ENCODE measurements at regions not wholly inside any gene's neighbourhood (a gene's known extent, or its start where the extent isn't known, plus 50 kb on each side); places are given as distances from the start of the nearest gene placed in this dataset.
A peak's percentile ranks its signal among the peaks of the same experiment; 100 is the strongest.

GRCh38 chr17:77444628-77444983, 303.8 kb downstream of the SEC14L1 start:
- CTCF ChIA-PET: interaction anchor here (1.3 kb wide), 1 partner anchor 51 kb away, joined by 3 read pairs; no protein-coding TSS in a partner anchor
- POLR2A ChIA-PET (ENCODE audit: low non-redundant PET): interaction anchor here (0.5 kb wide), 1 partner anchor 399 kb away, joined by 7 read pairs; no protein-coding TSS in a partner anchor
- H3K27ac ChIP-seq: peak overlapping the region; percentile 51
- no peak for DNase-seq (ENCODE audit: low spot score)
- TF ChIP-seq CTCF (conservative IDR thresholded peaks at IDR 0.05; ENCODE audit: low read depth): no peak

DNA sequence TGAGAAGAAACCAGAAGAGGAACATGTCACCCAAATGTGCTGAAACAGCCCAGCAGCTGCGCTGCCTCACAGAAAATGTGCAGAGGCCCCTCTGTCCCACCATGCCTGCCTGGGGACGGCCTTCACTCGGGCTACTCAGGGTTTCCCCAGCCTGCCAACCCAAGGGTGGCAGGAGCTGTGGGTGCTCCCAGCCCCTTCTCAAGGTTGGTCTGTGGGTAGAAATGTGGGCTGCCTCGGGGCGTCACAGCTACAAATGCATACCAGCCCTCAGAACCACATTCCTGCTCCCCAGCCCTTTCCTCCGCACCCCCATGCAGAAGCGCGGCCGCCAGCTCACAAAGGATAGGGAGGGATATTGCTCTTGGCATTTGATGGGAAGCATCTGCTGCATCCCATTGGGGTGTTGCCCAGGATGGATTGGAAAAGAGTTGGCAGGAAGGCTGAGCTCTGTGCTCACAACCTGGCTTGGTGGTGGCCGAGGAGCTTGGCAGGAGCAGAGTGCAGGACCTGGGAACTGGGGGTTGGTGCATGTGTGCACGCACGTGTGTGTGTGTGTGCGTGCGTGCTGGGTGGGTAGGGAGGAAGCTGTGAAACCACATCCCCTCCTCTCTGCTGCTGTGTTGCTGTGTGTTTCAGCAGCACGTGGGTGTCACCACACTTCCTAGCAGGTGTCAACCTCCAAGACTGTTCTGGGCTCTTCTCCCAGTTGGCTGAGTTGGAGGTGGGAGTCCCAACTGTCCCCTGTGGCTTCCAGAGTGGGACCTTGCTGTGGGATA, 304.4 kb downstream of the SEC14L1 start:
- ChIA-PET CTCF (interaction anchor here (1.3 kb wide), 1 partner anchor 50 kb away, joined by 3 read pairs; no protein-coding TSS in a partner anchor), POLR2A (ENCODE audit: low non-redundant PET) (interaction anchor here (0.5 kb wide), 1 partner anchor 399 kb away, joined by 7 read pairs; no protein-coding TSS in a partner anchor)
- TF ChIP-seq CTCF (conservative IDR thresholded peaks at IDR 0.05; ENCODE audit: low read depth): no peak
- peak overlapping the region; percentile 51 for H3K27ac ChIP-seq
- DNase-seq (ENCODE audit: low spot score): no peak

DNA sequence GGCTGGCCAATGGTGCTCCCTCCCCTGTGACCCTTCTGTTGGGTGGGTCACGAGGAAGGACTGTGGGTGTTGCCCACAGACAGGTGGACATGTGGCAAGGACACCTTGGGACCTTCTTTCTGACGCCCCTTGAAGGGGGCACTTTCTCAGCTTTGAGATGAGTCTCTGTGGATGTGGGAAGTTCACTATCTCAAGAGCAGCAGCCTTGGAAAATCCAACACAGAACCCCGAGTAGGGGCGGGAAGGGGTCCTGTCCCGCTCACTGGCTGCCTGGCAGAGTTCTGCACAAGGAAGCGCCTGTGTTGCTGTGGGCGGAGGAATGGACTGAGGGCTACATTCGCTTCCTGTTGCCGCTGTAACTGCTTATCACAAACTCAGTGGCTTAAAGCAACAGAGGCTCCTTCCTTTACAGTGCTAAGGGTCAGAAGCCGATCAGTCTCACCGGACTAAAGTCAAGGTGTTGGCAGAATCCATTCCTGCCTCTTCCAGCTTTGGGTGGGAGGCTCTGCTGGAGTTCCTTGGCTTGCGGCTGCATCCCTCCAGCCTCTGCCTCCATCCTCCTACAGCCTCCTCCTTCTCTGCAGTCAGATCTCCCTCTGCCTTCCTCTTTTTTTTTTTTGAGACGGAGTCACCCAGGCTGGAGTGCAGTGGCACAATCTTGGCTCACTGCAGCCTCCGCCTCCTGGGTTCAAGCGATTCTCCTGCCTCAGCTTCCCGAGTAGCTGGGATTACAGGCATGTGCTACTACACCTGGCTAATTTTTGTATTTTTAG, 305.2 kb downstream of the SEC14L1 start:
- POLR2A ChIA-PET (ENCODE audit: low non-redundant PET): no interaction called here
- DNase-seq (ENCODE audit: low spot score): no peak

DNA sequence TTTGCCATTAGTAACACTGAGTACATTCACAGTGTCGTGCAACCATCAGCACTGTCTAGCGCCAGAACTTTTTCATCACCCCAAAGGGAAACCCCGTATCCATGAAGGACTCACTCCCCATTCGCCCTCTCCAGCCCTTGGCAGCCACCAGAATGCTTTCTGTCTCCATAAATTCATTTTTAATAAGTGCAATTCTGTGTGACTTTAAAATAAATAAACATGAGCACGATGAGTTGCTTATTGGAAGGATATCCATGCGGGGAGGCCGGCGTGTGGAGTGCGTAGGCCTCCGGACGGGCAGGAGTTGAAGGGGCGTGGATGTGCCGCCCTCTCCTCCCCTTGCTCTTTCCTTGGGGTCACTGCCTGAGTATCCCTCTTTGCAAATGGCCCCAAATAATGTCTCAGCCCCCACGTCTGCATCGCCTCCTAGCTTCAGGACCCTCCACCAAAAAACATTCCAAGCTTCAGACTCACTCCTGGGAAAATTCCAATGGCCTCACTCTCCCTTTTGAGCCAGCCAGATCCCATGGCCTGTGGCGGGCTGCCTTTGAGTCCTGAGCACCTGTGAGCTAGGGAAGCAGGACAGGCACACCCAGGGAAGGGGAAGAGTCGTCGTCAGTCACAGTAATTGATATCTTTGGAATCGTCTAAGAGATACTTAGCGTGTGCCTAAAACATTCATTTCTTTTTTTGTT, 306.3 kb downstream of the SEC14L1 start:
- peak overlapping the region; percentile 98 for H3K27ac ChIP-seq
- TF ChIP-seq CTCF (conservative IDR thresholded peaks at IDR 0.05; ENCODE audit: low read depth): no peak
- POLR2A ChIA-PET (ENCODE audit: low non-redundant PET): no interaction called here
- DNase-seq (ENCODE audit: low spot score): no peak
- CTCF ChIA-PET: interaction anchor here (0.5 kb wide), 1 partner anchor 48 kb away, joined by 3 read pairs; no protein-coding TSS in a partner anchor

More for the DNA sequence above, 305.2 kb downstream of the SEC14L1 start:
- peak overlapping the region; percentile 51 for H3K27ac ChIP-seq
- CTCF ChIA-PET: interaction anchor here (1.3 kb wide), 1 partner anchor 49 kb away, joined by 3 read pairs; no protein-coding TSS in a partner anchor
- no peak for TF ChIP-seq CTCF (conservative IDR thresholded peaks at IDR 0.05; ENCODE audit: low read depth)

DNA sequence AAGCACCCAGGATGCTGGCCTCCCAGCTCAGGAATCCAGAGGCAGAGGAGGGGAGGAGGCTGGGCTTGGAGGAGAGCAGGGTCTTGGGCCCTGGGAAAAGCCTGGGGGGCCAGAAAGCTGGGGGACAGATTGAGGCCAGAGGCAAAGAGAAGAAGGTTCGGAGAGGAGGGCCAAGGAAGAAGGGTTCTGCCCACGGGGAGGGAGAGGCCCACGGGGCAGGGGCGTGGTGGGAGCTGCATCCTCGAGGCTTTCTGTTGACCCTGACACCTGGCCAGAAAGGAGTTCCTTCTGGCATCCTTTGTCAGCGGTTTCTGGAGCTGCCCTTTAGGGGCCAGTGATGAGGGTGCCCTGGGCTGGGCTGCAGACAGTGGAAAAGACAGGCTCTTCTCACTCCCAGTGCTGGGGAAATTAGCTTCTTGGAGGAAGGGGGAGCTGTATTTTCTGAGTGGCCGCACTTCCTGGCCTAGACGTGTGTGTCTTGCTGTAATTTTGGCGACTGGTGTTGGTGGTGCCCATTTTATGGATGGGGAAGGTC, 308.7 kb downstream of the SEC14L1 start:
- peak overlapping the region; percentile 98 for H3K27ac ChIP-seq
- no peak for DNase-seq (ENCODE audit: low spot score)
- ChIA-PET POLR2A (ENCODE audit: low non-redundant PET) (no interaction called here), CTCF (interaction anchor here (0.6 to 1.0 kb wide), 3 partner anchors 8 to 20 kb away, joined by 3 to 6 read pairs (median 3); no protein-coding TSS in a partner anchor)
- no peak for TF ChIP-seq CTCF (conservative IDR thresholded peaks at IDR 0.05; ENCODE audit: low read depth)
